Fibroblast of skin of scalp (primary cell): ENCODE measurements at regions not wholly inside any gene's neighbourhood (a gene's known extent, or its start where the extent isn't known, plus 50 kb on each side); places are given as distances from the start of the nearest gene placed in this dataset.
A peak's percentile ranks its signal among the peaks of the same experiment; 100 is the strongest.

ENCODE experiments used
- DNase-seq: peaks from one replicate; pipeline ENCODE4 v3.0.0-alpha.2; 2013

DNA sequence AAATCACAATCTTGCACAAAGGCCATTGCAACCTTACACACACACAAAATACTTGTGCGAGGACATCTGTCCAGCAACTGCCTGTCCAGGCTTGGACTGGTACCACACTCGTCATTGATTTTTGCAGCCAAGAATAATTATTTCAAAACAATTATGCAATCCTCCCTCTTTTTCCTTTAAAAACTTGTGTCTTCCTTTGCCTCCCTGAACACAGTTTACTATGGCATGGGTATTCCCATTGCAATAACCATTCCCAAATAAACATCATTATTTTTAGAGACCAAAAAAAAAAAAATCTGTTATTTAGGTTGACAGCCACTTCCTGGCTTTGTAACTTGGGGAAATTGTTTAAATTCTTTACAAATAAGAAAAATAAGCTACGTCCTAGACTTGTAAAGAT is 54.0 kb downstream of the C11orf91 start:
- no peak for DNase-seq

DNA sequence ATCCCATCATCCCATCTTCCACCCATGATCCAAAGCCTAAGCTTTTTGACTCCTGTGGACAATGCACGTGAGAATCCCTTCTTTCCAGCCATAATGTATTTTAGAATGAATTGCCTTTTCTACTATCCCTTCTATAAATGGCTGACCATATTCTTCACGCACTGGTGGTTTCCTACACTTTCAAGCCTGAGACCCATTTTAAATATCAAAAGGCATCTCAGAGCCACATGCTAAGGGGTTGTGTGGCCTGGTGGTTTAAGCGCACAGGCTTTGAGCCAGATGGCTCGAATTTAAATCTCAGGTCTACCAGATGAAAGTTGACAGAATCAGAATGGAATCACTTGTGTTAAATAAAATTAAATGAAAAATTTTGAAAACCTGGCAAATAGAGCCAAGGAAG is 54.5 kb downstream of the C11orf91 start:
- DNase-seq: no peak

- no peak for DNase-seq
Measured at GRCh38 chr11:33645686-33646085, 54.9 kb downstream of the C11orf91 start.

GRCh38 chr11:33643167-33643824 is 57.3 kb downstream of the C11orf91 start:
- DNase-seq: no peak

DNA sequence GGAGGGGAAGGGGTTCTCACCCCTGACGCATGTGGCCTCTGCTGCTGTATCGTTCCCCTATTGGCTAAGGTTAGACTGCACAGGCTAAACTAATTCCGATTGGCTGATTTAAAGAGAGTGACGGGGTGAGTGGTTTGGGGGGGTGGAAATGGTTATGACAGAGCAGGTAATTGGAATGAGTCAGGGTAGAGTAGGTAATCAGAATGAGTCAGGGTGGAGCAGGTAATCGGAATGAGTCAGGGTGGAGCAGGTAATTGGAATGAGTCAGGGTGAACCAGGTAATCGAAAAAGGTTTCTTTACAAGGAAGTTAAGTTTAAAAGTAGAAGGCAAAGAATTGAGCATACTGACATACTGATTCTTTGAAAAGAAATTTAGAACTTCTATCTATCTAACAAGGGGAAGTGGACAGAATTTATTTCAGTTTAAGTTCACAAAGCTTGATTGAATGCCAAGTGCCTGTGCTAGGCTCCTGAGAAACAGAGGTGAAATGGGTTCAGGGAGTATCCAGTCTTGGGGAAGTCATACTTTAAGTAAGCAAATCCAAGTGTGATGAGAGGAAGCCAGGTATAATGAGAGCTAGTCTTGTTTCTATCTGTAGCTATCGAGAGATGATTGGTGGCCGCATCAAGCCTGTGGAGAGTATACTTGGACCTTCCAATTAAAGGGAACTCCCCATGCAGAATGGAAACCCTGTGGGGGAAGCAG is 58.0 kb downstream of the C11orf91 start:
- no peak for DNase-seq

GRCh38 chr11:33640730-33641371 is 59.8 kb downstream of the C11orf91 start:
- DNase-seq: no peak

DNA sequence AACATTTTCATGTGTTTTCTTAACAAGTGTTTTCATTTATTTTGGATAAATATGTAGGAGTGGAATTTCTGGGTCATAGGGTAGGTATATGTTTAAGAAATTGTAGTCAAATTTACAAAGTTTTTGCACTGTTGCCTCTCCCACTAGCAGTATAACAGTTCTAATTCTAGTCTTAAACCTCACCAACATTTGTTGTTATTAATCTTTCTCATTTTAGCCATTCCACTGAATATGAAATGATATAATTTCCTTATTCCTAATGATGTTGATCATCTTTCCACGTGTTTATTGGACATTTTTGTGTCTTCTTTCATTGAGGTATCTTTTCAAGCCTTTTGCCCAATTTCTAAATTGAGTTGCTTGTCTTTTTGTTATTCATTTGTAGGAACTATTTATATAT is 62.0 kb downstream of the C11orf91 start:
- no peak for DNase-seq

- DNase-seq: peak; percentile 49
Measured at GRCh38 chr11:33636104-33636503, 64.5 kb downstream of the C11orf91 start.

- peak; percentile 65 for DNase-seq
Measured at GRCh38 chr11:33635161-33635560, 65.5 kb downstream of the C11orf91 start.

- peak; percentile 70 for DNase-seq
Measured at GRCh38 chr11:33634291-33634834, 66.3 kb downstream of the C11orf91 start.

GRCh38 chr11:33633251-33634003 is 67.2 kb downstream of the C11orf91 start:
- peak; percentile 48 for DNase-seq

DNA sequence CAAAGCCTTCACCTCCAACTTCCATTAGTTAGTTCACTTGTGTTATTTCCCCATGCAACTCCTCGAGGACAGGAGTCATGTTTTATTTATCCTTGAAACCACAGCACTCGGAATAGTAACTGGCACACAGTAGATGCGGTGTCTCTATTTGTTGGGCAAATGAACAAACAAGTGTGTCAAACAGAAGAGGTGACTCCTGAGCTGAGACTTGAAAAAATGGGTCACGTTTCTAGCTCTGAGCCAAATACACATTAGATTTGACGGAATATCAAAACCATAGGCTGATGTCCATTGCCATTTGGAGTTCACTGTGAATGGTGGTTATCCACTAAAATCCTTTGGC is 68.9 kb downstream of the C11orf91 start:
- DNase-seq: no peak

DNA sequence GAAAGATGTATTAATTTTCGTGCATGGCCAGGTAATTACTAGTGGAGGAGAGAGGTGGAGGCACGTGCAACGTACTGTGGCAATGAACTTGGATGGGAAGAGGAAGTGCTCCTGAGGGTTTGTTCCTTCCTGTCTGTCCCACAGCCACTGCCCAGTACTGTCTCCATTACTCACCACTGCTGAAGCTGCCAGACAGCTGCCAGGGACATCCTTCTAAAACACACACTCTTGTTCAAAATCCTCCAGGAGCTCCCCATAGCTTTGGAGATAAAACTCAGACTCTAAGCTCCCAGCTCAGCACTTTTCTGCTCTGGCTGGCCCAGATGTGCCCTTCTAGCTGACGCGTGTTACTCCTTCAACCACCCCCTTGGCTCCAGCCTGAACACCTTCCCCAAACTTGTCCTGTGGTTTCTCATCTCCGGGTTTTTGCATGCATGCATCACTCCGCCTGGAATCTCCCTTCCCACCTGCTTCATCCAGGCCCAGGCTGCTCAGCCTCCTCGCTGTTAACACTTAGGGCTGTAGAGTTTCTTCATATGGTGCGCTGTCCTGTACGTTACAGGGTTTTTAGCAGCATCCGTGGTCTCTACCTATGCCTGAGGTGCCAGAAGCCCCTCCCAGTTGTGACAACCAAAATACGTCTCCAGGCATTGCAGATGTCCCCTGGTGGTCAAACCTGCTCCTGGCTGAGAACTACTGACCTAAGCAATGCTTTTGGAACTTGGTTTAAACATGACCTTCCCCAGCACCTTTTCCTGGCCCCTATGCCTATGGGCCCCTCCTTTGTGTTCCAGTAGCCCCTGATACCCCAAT is 69.5 kb downstream of the C11orf91 start:
- no peak for DNase-seq

GRCh38 chr11:33624083-33624482 is 76.5 kb downstream of the C11orf91 start:
- no peak for DNase-seq

GRCh38 chr11:33622806-33623205 is 77.8 kb downstream of the C11orf91 start:
- no peak for DNase-seq

GRCh38 chr11:33622186-33622585 is 78.4 kb downstream of the C11orf91 start:
- DNase-seq: peak; percentile 82

DNA sequence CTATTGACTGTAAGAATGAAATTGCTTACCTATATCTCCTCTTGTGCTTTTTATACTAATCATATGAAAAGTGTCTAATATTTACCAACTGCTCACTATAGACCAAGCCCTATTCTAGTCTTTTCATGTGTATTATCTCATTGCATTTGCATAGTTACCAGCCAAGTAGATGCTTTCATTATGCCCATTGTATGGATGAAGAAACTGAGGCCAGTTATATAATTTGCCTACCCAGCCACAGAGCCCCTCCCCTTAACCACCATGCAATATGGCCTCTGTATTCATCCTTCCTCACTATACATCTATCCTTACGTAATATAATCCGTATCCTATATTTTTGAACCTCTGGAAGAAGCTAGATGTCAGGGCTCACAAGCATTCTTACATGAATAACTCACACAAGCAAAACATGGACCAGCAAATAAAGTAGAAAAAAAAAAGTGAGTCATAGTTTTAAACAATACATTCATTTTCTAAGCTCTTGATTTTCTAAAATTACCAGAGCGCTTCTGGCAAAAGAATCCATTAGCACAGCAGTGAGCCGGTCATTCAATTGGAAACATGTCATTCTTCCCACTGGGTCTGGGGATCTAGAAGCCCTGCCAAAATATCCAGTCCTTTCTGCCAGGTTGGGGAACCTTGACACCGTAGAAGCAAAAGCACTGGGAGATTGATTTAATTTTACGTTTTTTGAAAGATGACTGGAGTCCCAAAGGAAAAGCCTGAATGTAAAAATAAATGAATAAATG is 80.0 kb downstream of the C11orf91 start:
- DNase-seq: peak; percentile 81

DNA sequence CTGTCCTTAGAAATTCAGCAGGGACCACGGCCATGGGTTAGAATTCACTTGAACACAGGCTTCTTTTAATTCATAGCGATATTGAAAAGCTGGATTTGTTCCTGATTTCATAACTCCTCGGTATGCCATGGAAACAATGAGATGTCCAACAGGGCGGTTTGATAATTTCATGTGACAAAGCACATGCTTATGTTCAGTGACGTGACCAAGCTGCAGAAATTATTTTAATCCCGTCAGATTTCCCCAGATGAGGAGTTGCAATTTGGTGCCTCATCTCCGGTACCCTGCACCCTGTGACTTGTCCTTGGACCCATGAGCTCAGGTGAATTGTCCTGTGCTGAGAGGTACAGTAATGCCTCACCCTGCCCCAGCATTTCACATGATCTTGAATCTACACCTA is 81.7 kb downstream of the C11orf91 start:
- DNase-seq: no peak

DNA sequence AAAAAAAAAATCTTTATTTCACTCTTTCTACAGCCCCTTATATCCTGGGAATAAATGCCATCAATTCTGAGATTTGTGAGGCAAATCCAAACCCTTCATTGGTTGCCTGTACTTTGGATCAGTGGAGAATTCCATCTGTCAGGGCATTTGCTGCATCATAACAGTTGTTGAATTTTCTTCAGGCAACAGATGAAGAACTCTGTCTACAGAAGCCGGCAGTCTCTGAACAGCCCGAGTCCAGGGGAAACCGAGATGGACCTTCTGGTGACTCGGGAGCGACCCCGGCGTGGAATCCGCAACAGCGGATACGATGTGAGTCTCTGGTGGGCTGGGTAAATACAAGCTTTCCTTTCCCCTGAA is 82.3 kb downstream of the C11orf91 start:
- no peak for DNase-seq

DNA sequence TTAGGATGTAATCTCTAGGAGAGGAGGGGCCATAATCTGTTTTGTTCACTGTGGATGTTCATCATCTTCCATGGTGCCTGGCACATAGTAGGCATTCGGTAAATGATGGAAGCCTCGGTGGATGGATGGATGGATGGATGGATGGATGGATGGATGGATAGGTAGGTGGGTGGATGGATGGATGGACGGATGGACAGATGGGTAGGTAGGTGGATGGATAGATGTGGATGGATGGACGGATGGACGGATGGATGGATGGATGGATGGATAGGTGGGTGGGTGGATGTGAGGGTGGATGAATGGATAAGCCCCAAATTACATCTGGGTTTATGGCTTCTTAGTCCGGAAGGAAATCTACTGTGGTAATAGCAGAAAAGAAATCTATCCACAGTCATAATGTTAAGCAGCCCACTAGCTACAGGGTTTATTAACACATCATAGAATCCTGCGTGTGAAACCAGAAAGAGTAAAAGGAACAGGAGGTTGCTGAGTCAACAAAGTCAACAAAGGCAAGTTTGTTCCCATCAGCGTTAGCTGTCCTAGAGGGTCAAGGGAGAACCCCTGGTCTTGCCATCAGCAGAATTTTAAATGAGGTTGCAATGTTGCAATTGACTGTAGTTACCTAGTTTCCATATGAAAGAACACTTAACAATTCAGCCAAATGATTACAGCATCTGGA is 82.8 kb downstream of the C11orf91 start:
- DNase-seq: no peak

- DNase-seq: no peak
Measured at GRCh38 chr11:33616552-33616951, 84.1 kb downstream of the C11orf91 start.
